ENCODE measurements at regions not wholly inside any gene's neighbourhood (a gene's known extent, or its start where the extent isn't known, plus 50 kb on each side); places are given as distances from the start of the nearest gene placed in this dataset.

DNA sequence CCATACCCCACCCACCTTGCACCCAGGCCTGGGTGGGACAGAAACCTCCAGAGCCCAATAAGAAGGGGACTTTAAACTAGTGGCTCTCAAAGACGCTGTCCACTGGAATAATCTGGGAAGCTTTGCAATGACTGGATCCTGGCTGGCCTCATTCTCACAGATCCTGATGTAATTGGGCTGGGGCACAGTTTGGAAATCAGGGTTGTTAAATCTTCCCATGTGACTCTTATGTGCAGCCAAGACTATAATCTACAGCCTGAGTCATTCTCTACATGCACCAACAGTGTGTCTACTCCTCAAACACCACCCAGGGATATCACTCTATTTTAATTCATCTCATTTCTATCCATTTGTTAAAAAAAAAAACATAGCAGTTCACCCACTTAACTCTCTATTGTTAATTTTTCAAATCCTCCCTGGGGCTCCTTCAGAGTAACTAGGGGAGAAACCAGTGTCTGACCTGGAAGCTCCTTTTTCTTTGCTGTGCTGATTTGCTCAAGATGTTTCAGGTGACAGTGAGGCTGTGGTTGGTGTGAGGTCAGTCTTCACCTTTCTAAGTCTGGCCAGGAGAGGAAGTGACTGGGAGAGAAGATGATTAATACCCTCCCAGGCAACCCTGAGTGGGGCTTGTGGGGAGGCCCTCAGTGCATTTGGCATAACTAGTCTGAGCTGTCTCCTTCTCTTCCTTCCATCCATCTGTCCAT, 211.6 kb upstream of the SFSWAP start:
- ATAC-seq (peak in 2 of 4 donors; percentile 26 to 44), DNase-seq (no peak)
- H3K4me1 ChIP-seq, result no peaks in the 10 kb centered on the region
- TF ChIP-seq, protein P1, sequence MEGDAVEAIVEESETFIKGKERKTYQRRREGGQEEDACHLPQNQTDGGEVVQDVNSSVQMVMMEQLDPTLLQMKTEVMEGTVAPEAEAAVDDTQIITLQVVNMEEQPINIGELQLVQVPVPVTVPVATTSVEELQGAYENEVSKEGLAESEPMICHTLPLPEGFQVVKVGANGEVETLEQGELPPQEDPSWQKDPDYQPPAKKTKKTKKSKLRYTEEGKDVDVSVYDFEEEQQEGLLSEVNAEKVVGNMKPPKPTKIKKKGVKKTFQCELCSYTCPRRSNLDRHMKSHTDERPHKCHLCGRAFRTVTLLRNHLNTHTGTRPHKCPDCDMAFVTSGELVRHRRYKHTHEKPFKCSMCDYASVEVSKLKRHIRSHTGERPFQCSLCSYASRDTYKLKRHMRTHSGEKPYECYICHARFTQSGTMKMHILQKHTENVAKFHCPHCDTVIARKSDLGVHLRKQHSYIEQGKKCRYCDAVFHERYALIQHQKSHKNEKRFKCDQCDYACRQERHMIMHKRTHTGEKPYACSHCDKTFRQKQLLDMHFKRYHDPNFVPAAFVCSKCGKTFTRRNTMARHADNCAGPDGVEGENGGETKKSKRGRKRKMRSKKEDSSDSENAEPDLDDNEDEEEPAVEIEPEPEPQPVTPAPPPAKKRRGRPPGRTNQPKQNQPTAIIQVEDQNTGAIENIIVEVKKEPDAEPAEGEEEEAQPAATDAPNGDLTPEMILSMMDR (IDR thresholded peaks at IDR 0.05), result no peak
- intact Hi-C loops (cut with DNase I), result no loop called here
- H3K9me3 ChIP-seq, result no peaks in the 10 kb centered on the region
- no peaks in the 10 kb centered on the region for H3K36me3 ChIP-seq (ENCODE audit: insufficient read depth in 1 of 2, low read depth in 1 of 2)
- no peak overlapping the region for H3K27ac ChIP-seq
- no peak overlapping the region for H3K4me3 ChIP-seq
- no peaks in the 10 kb centered on the region for H3K27me3 ChIP-seq (ENCODE audit: insufficient read depth in 3 of 3, low read length in 2 of 3)
- 19 to 42% (median 30%) methylated on average over 1 of the region's 1 CpG for WGBS, 3 donors

DNA sequence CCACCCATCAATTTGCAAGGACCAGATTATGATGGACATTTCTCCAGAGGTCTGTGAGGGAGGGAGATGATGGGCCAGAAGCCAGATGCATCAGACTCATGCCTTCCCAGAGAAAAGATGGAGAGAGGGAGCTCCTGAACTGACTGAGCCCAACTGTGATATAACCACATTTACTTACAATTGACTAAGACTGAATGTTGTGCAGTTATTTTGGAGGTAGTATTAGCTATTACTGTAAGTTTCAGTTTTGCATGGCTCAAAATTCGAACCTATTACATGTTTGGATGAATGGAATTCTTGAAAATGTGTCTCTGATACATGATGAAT, 211.1 kb upstream of the SFSWAP start:
- Histone ChIP-seq H3K9me3 (no peaks in the 10 kb centered on the region), H3K4me3 (no peak overlapping the region), H3K27me3 (ENCODE audit: insufficient read depth in 3 of 3, low read length in 2 of 3) (no peaks in the 10 kb centered on the region), H3K36me3 (ENCODE audit: insufficient read depth in 1 of 2, low read depth in 1 of 2) (no peaks in the 10 kb centered on the region), H3K27ac (no peak overlapping the region), H3K4me1 (no peaks in the 10 kb centered on the region)
- ATAC-seq (no peak), DNase-seq (no peak)
- intact Hi-C loops (cut with DNase I), result no loop called here
- TF ChIP-seq, protein P1 (IDR thresholded peaks at IDR 0.05), result no peak
- 55 to 63% (median 59%) methylated on average over 1 of the region's 1 CpG for WGBS, 3 donors

DNA sequence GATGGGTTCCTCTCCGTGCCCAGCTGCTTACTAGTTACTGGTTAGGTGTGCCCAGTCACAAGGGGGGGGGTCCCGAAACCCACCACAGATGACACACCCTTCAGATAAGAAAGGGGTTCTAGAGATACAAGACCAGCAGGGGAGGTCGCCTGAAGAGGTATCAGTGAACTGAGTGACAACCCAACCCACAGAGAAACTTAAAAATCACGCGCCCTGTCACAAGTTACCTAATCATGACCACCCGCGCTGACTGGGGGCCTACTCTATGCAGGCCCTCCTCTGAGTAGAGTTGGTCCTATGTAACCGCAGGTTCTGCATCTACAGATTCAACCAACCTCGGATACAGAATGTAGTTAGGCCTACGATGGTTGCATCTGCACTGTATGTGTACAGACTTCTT, 210.3 kb upstream of the SFSWAP start:
- Histone ChIP-seq H3K4me3 (no peak overlapping the region), H3K36me3 (ENCODE audit: insufficient read depth in 1 of 2, low read depth in 1 of 2) (no peaks in the 10 kb centered on the region), H3K27me3 (ENCODE audit: insufficient read depth in 3 of 3, low read length in 2 of 3) (no peaks in the 10 kb centered on the region), H3K4me1 (no peaks in the 10 kb centered on the region), H3K9me3 (no peaks in the 10 kb centered on the region), H3K27ac (no peak overlapping the region)
- TF ChIP-seq, protein P1 (IDR thresholded peaks at IDR 0.05), result no peak
- WGBS, 3 donors, result 86 to 90% (median 88%) methylated on average over 10 of the region's 10 CpGs
- intact Hi-C loops (cut with DNase I), result no loop called here
- DNase-seq, result no peak
- ATAC-seq, result no peak

DNA sequence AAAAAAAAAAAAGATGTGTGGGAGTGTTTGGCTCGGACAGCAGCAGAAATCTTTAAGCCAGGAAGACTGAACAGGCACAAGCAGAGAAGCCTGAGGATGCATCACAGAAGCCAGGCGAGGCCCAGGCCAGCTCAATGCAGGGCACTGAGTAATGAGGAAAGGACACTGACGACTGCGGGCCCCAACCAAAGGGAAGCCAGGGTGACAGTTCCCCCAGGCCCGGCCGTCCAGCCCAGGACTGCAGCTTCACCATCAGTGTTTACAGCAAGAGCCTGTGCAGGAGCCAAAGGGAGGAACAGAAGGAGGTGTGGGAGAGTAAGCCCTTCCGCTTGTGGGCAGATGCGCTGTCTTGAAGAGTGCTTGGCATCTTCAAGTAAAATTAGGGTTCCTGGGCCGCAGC, 205.3 kb upstream of the SFSWAP start:
- TF ChIP-seq, protein P1 (IDR thresholded peaks at IDR 0.05), result no peak
- DNase-seq (no peak), ATAC-seq (no peak)
- intact Hi-C loops (cut with DNase I), result no loop called here
- Histone ChIP-seq H3K9me3 (no peaks in the 10 kb centered on the region), H3K4me3 (no peak overlapping the region), H3K27me3 (ENCODE audit: insufficient read depth in 3 of 3, low read length in 2 of 3) (peaks cover 0 to 7% (median 0%) of the 10 kb centered on the region in 3 donors), H3K36me3 (ENCODE audit: insufficient read depth in 1 of 2, low read depth in 1 of 2) (no peaks in the 10 kb centered on the region), H3K4me1 (no peaks in the 10 kb centered on the region), H3K27ac (no peak overlapping the region)
- WGBS, 3 donors, result 56 to 70% (median 69%) methylated on average over 9 of the region's 9 CpGs

DNA sequence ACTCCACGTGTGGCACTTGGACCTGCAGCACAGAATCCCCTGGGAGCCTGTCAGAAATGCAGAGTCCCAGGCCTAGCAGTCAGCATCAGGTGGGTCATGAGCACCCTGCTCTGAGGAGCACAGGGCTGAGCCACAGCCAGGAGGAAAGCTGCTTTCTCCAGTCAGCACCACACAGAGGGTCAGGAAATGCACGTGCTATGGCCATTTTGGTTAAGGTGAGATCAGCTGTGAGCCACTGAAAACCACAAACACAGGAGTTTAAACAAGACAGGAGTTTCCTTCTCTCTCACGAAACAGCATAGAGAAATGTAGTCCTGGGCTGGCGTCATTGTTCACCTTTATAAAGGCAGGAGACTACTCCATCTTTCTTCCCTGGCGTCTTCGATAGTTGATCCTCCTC, 204.5 kb upstream of the SFSWAP start:
- WGBS, 3 donors, result 83 to 91% (median 90%) methylated on average over 6 of the region's 6 CpGs
- no peak overlapping the region for H3K27ac ChIP-seq
- intact Hi-C loops (cut with DNase I), result no loop called here
- H3K4me1 ChIP-seq, result no peaks in the 10 kb centered on the region
- no peaks in the 10 kb centered on the region for H3K36me3 ChIP-seq (ENCODE audit: insufficient read depth in 1 of 2, low read depth in 1 of 2)
- TF ChIP-seq, protein P1 (IDR thresholded peaks at IDR 0.05), result no peak
- H3K4me3 ChIP-seq, result no peak overlapping the region
- ATAC-seq (no peak), DNase-seq (no peak)
- peaks cover 0 to 7% (median 0%) of the 10 kb centered on the region in 3 donors for H3K27me3 ChIP-seq (ENCODE audit: insufficient read depth in 3 of 3, low read length in 2 of 3)
- H3K9me3 ChIP-seq, result no peaks in the 10 kb centered on the region

Data from psoas muscle (tissue), 7 donors.